GM18951 (cell line): ENCODE measurements at regions not wholly inside any gene's neighbourhood (a gene's known extent, or its start where the extent isn't known, plus 50 kb on each side); places are given as distances from the start of the nearest gene placed in this dataset.

Source experiments
- POLR2A ChIP-seq: IDR thresholded peaks from 4 replicates; pipeline ENCODE4 v1.6.1; 2011; ENCODE audit warnings: mild to moderate bottlenecking; ENCODE audit not compliant: insufficient read length, insufficient read depth; ENCODE audit errors: extremely low read depth
- in situ Hi-C: fragments of 300-500 bp; cut with MboI; formaldehyde crosslinking; loops from one replicate; pipeline ENCODE4 v1.12.0; 2022; ENCODE audit warnings: low sequenced_read_pairs, mixed read lengths, inconsistent platforms; ENCODE audit not compliant: unreplicated experiment

DNA sequence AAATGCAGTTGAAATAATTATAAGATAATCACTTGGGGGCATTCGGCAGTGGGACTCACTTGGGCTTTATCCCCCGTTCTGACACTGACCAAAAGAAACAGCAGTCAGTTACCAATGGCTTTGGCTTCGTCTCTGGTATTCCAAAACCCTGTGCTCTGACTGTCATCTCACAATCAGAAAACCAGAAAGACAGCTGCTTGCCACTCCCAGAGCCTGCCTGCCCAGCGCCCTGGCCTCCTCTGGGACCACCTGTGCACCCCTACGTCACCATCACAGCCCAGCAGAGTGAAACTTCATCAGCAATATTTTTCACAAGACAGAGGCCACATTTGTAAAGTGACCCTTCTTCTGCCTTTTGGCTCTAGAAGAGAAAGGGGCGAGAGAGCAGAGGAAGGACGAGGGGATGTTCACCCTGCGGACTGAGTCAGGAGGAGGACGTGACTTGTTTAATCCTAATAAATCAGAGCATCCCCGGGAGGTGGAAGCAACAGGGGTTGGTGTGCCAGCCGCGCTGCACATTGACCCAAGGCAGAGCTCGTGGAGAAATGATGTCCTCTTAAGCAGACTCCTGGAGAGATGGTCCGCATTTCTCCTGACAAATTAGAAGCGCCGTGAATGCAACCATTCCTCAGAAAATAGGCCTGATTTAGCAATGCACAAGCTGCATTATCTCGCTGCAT is 397.8 kb upstream of the ZNF507 start:
- no peak for TF ChIP-seq POLR2A
- in situ Hi-C loops = no loop called here

DNA sequence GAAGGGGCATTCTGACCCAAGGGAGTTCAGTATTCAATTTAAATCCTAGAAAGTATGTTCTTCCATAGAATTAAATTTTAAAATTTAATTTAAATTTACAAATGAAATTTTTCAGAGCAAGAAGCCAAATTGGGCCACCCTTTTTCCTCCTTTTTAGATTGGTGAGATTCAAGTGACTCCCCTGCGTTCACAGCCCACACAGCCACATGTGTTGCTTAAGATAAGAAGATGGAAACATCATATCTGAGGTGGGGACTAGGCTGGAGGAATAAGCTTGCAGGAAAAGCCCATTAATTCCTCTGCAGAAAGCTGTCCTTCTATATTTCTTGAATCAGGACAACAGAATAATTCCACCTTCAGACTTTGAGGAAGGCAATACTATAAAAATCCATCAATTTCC is 392.7 kb upstream of the ZNF507 start:
- in situ Hi-C loops = no loop called here

DNA sequence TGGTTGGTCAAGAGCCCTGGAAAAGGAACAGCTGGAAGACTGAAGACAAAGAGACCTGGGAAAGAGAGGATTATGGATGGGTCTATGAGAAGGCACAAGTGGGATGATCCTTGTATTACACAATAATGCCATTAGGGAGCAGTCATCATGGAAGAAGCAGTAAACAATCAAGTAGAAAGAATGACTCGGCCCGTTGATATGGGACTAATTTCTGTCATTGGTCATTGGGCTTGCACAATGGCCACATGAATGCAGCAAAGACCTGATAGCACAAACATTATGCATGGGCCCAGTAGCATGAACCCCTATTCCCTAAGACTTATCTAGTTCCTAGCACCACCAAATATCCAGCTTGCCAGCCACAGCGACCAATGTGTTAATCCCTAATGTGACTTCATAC is 390.3 kb upstream of the ZNF507 start:
- in situ Hi-C loops = no loop called here
- no peak for TF ChIP-seq POLR2A

More for the DNA sequence above, 392.7 kb upstream of the ZNF507 start:
- TF ChIP-seq POLR2A = no peak

DNA sequence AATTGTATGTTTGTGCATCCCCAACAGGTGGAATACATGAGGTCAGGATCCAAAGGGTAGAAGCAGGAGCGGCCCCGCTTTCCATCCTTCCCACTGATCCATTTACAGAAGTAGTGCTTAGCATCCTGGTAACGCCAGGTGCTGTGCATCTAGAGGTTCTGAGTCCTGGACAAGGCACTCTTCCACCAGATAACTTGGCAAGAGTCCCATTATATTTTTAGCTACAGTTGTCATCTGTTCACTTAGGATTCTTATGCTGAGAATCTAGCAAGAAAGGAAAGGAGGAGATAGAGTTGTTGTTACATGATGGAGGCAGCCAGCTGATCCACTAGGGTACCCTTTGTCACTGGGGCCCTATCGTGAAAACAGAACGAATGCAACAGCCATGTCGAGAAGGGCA is 389.5 kb upstream of the ZNF507 start:
- no peak for TF ChIP-seq POLR2A
- in situ Hi-C loops = no loop called here

DNA sequence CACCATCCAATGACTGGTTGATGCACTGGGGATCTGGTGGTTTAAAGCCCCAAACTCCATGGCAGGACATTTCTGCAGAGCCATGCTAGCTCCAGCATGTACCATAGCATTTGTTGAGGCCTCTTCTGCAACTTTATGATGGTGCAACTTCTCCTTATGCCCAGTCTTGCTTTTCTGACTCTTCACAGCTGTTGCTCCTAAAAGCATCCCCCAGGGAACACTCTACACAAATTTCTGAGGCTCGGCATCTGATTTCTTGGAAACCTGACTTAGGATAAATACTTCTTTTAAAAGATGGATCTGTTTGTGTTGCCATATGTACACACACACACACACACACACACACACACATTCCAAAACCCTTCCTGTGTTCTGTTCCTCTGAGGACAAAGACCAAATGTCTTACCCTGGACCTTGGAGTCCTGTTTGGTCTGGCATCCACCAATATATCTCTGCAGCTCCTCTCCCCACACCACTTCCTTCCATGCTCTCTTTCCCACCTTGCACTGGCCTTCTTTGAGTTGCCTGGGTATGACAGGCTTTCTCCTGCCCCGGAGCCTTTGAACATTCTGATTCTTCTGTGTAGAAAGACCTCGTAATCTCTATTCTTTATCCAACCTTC is 388.5 kb upstream of the ZNF507 start:
- TF ChIP-seq POLR2A = no peak
- in situ Hi-C loops = no loop called here

DNA sequence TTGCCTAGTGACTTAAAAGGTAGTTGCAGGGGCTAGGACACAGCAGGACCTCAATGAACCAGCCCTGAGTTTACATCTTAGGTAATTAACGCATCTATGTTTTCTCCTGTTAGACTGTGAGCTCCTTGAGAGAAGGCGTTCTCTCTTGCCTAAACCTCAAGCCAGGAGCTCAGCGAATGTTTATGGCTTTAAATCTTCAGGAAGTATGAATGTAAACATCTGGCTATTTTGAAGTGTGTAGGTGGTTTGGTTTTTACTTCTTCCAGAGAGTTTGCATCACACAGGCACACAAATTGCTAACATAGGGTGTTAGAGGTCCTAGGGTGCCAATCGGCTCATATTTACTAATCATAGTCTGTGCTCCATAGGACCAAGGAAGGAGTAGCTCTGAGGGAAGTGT is 387.7 kb upstream of the ZNF507 start:
- no peak for TF ChIP-seq POLR2A
- in situ Hi-C loops = no loop called here

DNA sequence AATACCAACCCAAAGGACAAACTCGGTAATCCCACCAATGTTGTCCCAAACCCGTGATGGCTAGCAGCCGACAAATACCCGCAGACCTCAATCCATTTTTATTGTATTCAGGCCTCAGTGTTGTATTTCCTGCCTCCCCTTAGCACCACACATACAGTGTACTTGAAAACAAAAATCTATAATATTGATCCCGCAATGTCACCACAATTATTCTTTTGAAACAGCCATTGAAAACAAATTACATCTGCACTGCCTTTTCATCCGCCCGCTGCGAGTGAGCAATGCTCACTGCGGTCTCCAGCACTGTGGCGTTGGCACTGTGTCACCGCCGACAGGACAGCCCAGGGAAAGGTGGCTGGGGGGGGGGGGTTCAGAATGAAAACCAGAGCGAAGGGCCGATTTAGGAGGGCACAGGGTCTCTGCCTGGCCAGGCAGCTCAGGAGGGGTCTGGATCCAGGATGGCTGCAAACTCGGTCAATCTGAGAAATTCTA is 385.8 kb upstream of the ZNF507 start:
- no peak for TF ChIP-seq POLR2A
- in situ Hi-C loops = no loop called here

DNA sequence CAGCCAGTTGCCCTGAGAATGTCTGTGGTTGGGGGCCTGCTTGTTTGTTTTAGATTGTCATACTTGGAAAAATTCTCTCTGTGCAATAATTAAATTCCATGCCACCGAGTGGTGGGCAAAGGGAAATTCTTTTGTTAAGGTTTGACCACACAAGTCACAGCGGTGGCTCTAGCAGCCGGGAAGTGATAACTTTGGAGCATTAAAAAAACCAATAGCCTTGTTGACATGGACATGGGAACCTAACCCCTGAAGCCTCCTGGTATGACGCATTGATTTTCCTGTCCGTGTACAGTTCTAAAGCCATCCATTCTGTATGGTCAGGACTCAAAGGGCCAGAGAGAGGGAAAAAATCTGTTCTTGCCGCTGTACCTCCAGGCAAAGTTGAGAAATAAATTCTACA is 384.9 kb upstream of the ZNF507 start:
- no peak for TF ChIP-seq POLR2A
- in situ Hi-C loops = no loop called here

DNA sequence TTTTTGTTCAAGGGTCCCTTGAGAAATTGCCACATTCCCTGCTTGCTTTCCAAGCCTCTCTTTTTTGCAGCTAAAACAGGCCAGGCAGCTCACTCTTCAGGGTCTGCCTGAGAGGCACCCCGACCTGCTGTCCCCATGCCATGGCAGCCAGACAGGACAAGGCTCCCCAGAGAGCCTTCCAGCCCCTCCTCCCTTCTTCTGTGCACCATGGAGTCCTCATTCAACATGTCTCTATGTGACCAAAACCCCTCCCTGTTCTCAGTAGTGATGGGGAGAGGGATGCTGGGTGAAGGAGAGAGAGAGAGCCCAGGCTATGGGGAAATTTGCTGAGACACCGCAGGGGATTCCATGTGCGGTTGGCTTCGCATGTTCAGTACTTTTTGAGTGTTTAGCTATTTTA is 384.2 kb upstream of the ZNF507 start:
- TF ChIP-seq POLR2A = no peak
- in situ Hi-C loops = no loop called here

DNA sequence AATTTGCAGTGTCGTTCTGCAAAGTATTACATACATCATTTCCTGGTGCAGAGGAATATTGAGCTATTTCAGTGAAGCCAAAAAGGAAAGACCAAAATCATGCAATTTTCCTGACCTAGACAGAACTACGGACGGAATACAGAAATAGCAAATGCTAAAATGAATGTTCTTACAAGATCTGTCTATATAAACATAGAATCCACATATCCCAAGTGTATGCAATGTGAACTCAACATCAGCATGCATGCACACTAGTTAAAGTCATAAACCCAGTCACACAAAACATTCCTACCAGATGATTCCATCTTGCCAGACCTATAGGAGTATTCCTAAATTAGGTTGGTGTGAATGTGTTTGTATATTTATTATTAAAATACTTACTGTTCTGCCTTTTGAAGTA is 383.7 kb upstream of the ZNF507 start:
- in situ Hi-C loops = no loop called here
- no peak for TF ChIP-seq POLR2A

DNA sequence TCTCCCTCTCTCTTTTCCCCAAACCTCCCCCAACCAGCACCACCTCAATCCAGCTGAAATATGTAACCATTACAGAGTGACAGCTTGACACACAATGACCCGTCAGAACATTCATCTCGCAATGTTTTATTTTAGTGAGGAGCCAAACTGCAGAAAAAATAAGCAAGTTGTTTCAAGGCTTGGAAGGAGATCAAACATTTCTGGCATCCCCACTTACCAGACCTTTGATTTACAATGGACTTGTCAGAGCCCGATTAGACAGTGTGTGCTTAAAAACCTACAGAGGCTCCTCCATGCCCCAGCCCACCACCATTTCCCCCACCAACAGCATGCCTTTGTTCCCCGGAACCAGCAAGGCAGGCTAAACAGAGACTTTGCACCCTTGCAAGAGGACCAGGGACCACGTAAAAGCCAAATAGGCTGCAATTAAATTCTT is 382.8 kb upstream of the ZNF507 start:
- in situ Hi-C loops = no loop called here
- TF ChIP-seq POLR2A = no peak

DNA sequence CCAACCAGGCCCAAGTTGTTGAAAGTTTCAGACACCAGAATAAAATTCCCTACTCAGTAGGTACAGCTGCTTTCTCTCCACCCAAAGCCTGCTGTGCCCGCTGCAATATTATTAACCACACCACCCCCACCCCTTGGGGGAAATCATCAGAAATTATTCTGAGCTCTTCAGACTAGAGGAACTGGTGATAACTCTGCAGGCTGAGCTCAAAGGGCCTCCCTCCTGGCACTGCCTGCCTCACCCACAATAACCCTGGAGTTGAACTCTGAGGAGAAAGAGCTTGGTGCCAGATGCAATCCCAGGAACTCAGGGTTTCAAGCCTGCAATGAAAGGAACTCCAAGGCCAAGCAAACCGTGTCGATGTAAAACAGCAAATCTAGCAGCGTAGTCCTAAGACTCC is 381.7 kb upstream of the ZNF507 start:
- in situ Hi-C loops = no loop called here
- no peak for TF ChIP-seq POLR2A

DNA sequence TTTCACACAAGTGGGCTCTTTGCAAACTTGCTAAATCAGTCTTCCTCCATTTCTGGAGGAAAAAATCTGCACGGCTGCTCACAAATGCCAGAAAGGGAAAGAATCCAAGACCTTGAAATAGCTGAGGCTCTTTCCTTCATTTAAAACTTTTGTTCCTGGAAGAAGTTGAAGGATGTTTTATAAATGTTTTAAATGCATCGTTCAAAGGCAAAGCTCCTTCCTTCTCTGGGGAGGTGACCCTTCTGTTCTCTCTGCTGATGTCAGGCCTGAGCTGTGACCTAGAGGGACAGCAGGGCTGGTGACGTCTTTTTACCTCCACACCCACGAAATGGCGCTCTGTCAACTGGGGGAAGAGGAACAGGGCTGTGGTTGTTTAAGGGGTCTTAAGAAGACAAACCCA is 376.4 kb upstream of the ZNF507 start:
- in situ Hi-C loops = no loop called here

DNA sequence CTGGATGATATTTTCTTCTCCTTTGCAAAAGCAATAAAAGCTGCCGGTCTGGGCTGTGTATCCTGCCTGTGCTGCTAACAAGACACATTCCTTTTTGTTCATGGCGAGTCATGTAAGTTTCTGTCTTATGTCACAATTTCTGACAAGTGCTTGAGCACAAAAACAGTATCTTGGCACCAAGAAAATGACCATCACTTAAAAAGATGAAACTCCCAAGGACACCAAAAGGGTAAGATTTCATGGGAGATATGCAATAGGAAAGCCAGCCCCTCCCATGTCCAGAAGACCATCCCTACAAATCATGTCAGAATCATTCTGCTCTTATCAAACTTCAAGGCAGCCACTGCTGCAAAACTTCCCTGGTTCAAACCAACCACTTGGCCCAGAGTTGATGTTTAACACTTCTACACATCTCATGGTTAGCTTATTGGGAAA is 375.4 kb upstream of the ZNF507 start:
- in situ Hi-C loops = no loop called here
- TF ChIP-seq POLR2A = no peak

More for the DNA sequence above, 376.4 kb upstream of the ZNF507 start:
- TF ChIP-seq POLR2A = no peak
